Embryonic facial prominence (tissue), 1 donor: ENCODE measurements at regions not wholly inside any gene's neighbourhood (a gene's known extent, or its start where the extent isn't known, plus 50 kb on each side); places are given as distances from the start of the nearest gene placed in this dataset.
"Not testable (repeated sequence)": the region's sequence is repeated elsewhere in the genome, so short reads cannot be mapped to it uniquely, and the experiment has no call there.

Experiments used
- DNase-seq: peaks from one replicate; pipeline ENCODE4 v3.0.0-alpha.2; 2016; ENCODE audit errors: extremely low spot score

GRCh38 chr1:157460381-157460780 is 91.9 kb downstream of the FCRL5 start:
- DNase-seq: no peak

DNA sequence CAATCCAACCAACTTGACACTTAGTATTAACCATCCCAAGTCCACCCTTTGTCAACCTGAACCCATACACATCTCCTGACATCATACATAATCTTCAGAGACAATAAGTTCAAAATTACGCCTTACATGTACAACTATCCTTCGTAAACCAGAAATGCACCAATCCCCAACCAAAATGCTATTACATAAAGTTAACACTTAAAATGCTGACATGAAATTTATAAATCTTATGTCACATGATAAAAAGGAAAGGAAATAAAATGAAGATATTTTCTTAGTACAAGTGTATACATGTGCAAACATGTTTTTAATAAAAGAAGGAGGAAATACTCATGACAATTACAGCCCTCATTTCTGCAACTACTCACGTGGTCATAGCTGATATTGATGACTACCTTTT is 95.0 kb downstream of the FCRL5 start:
- DNase-seq: no peak

GRCh38 chr1:157455318-157455717 is 97.0 kb downstream of the FCRL5 start:
- DNase-seq: no peak

- DNase-seq: no peak
These were observed 102.2 kb downstream of the FCRL5 start for GRCh38 chr1:157450106-157450505.

- DNase-seq: no peak
These were observed 103.7 kb downstream of the FCRL5 start for GRCh38 chr1:157448636-157449035.

GRCh38 chr1:157446356-157446755 is 106.0 kb downstream of the FCRL5 start:
- DNase-seq: not testable (repeated sequence)

DNA sequence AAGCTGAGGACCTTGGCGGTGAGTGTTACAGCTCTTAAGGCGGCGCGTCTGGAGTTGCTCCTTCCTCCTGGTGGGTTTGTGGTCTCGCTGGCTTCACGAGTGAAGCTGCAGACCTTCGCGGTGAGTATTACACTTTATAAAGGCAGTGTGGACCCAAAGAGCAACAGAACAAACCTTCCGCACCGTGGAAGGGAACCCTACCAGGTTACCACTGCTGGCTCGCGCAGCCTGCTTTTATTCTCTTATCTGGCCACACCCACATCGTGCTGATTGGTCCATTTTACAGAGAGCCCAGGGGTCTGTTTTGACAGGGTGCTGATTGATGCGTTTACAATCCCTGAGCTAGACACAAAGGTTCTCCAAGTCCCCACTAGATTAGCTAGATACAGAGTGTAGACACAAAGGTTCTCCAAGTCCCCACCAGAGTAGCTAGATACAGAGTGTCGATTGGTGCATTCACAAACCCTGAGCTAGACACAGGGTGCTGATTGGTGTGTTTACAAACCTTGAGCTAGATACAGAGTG is 106.6 kb downstream of the FCRL5 start:
- not testable (repeated sequence) for DNase-seq

GRCh38 chr1:157442065-157442464 is 110.2 kb downstream of the FCRL5 start:
- no peak for DNase-seq

GRCh38 chr1:157439302-157439954 is 112.9 kb downstream of the FCRL5 start:
- no peak for DNase-seq

DNA sequence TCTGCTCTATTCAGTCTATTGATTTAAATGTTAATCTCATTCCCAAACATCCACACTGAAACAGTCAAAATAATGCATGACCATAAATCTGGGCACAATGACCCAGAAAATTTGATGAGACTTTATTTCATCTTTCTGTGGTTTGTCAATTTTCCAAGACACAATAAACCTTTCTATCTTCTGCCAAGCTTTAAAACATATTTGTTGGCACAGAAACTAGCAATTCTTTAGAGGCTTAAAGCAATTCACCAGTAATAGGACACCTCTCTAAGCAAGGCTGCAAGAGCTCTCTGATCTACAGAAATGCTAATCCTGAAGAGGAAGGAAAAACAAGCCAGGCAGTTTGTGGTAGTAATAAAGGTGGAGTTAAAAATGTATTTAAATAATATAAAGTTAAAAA is 113.7 kb downstream of the FCRL5 start:
- DNase-seq: peak; percentile 22

GRCh38 chr1:157438146-157438545 is 114.2 kb downstream of the FCRL5 start:
- DNase-seq: no peak

DNA sequence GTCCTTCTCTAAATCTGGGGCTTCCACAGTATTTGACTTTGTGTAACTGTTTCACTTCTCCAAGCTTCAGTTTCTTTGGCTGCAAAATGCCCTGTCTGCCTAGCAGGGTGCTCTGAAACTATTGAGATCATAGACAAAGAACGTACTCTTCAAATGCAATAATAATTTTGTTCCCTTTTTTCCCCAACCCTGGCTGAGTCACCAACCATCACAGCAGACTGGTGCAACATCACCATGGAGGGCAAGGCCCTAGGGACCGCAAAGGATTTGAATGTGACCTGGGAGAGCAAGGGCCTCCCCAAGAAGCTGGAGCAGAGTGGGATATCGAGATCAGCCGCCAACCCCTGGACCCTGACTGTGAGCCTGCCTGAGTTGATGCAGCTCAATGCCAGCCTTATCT is 115.0 kb downstream of the FCRL5 start:
- no peak for DNase-seq

GRCh38 chr1:157431751-157432150 is 120.6 kb downstream of the FCRL5 start:
- no peak for DNase-seq

DNA sequence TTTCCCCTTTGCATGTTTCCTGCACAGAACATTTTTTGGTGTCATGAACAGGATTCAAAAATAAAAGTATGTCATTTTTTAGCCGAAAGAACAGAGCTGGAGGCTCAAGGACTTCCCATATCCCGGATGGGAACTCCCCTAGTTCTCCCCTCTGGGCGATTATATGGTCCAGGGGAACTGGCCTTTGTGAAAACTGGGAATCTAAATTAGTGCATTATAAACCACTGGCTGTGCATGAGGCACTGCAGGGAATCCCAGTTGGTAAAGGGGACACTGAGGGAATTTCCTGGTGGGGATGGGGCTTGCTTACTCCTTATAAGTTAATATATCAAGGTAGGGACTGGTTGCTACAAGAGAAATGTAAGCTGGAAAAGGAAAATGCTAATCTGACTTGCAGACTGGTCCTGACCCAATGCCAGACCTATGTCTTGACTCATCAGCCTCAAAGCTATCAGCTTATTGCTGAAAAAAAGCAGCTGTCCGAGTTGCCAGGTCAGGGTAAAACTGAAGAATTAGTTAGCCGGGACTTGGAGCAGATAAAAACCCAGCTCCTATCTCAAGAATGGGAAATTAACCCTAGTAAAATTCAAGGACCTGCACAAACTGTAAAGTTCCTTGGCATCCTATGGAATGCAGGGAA is 122.6 kb downstream of the FCRL5 start:
- no peak for DNase-seq

GRCh38 chr1:157423764-157424163 is 128.6 kb downstream of the FCRL5 start:
- not testable (repeated sequence) for DNase-seq

- no peak for DNase-seq
These were observed 132.3 kb downstream of the FCRL5 start for GRCh38 chr1:157419845-157420542.

DNA sequence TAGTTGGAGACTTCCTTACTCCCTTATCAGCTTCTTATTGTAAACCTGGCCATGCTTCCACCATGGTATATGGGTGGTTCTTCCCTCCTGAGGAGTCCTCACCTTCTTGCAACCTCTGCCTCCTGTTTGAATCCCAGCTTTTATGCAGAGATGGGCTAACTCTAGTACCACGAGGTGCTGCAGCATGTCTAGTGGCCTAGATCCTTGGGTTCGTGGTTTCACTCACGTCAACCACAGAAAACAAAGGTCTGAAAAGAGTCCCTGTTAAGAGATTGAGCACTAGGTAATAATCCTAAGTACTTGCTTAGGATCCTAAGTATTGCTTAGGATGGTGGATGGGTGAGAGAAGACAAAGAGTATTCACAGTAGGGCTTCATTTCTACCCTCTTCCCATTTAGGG is 133.7 kb downstream of the FCRL5 start:
- no peak for DNase-seq

DNA sequence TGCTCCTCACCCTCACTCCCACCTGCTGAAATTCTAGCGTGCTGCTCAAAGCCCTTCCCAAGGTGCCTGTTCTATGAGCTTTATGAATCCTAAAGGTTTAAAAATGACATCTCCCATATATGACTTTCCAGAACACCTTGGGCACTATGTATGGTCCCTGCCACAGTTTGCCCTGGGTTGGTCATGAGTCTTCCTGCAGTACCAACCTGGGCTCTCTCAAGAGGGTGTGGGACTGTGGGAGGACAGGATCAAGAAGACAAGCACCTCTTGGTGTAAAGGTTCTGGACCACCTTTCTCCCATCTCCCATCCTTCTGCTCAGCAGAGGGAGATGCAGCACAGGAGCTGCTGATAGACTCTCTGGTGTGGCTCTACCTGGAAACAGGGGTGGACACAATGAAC is 134.1 kb downstream of the FCRL5 start:
- no peak for DNase-seq

DNA sequence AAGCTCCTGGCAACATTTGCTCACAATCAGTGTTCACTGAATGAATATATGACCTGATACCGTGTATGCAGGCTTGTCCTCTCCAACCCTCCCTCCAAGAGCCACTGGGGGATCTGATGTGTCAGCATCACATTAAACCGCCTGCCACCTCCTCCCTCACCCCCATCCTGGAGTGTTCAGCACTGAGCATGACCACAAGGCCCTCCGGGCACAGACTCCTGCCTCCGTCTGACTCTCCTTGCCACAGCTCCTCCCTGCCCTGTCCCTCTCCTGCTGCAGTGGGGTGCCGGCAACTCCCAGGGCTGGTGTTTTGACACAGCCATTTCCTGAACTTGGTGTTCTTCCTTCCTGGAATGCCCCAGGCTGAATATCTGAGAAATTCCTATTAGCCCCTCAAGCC is 136.7 kb downstream of the FCRL5 start:
- DNase-seq: no peak

- DNase-seq: no peak
These were observed 140.0 kb downstream of the FCRL5 start for GRCh38 chr1:157412308-157412707.

GRCh38 chr1:157411769-157412168 is 140.5 kb downstream of the FCRL5 start:
- DNase-seq: no peak

GRCh38 chr1:157411064-157411463 is 141.3 kb downstream of the FCRL5 start:
- DNase-seq: no peak

- no peak for DNase-seq
These were observed 141.9 kb downstream of the FCRL5 start for GRCh38 chr1:157410457-157410856.
